Mucosa of gallbladder (tissue), 1 donor: ENCODE measurements at regions not wholly inside any gene's neighbourhood (a gene's known extent, or its start where the extent isn't known, plus 50 kb on each side); places are given as distances from the start of the nearest gene placed in this dataset.
"Not testable (repeated sequence)": the region's sequence is repeated elsewhere in the genome, so short reads cannot be mapped to it uniquely, and the experiment has no call there.

Experiments used
- DNase-seq: peaks from one replicate; pipeline ENCODE4 v3.0.0-alpha.2; 2020; ENCODE audit warnings: low spot score
- donor health status: DM: no; HTN: no; CAD: no.

- no peak for DNase-seq
Measured at GRCh38 chr2:226578879-226579278, 220.7 kb downstream of the IRS1 start.

GRCh38 chr2:226578373-226578772 is 221.2 kb downstream of the IRS1 start:
- no peak for DNase-seq

GRCh38 chr2:226575928-226576327 is 223.7 kb downstream of the IRS1 start:
- DNase-seq = no peak

- DNase-seq = no peak
Measured at GRCh38 chr2:226573158-226573557, 226.5 kb downstream of the IRS1 start.

- no peak for DNase-seq
Measured at GRCh38 chr2:226564667-226565066, 235.0 kb downstream of the IRS1 start.

GRCh38 chr2:226561962-226562361 is 237.7 kb downstream of the IRS1 start:
- no peak for DNase-seq

- no peak for DNase-seq
Measured at GRCh38 chr2:226560325-226560724, 239.3 kb downstream of the IRS1 start.

- no peak for DNase-seq
Measured at GRCh38 chr2:226559536-226559935, 240.1 kb downstream of the IRS1 start.

- DNase-seq = no peak
Measured at GRCh38 chr2:226558418-226558817, 241.2 kb downstream of the IRS1 start.

GRCh38 chr2:226556050-226556449 is 243.6 kb downstream of the IRS1 start:
- DNase-seq = no peak

GRCh38 chr2:226554701-226555100 is 244.9 kb downstream of the IRS1 start:
- no peak for DNase-seq

- no peak for DNase-seq
Measured at GRCh38 chr2:226553333-226553732, 246.3 kb downstream of the IRS1 start.

GRCh38 chr2:226552571-226553285 is 246.9 kb downstream of the IRS1 start:
- DNase-seq = no peak

GRCh38 chr2:226551522-226552250 is 247.9 kb downstream of the IRS1 start:
- DNase-seq = no peak

GRCh38 chr2:226550801-226551200 is 248.8 kb downstream of the IRS1 start:
- no peak for DNase-seq

- DNase-seq = no peak
Measured at GRCh38 chr2:226548732-226549131, 250.9 kb downstream of the IRS1 start.

- DNase-seq = no peak
Measured at GRCh38 chr2:226544596-226545210, 254.9 kb downstream of the IRS1 start.

GRCh38 chr2:226540204-226540994 is 259.2 kb downstream of the IRS1 start:
- no peak for DNase-seq

GRCh38 chr2:226536410-226536809 is 263.2 kb downstream of the IRS1 start:
- no peak for DNase-seq

- not testable (repeated sequence) for DNase-seq
Measured at GRCh38 chr2:226532976-226533375, 266.6 kb downstream of the IRS1 start.

- no peak for DNase-seq
Measured at GRCh38 chr2:226531061-226531810, 268.4 kb downstream of the IRS1 start.
